Upper lobe of right lung (tissue), 1 donor: ENCODE measurements at regions not wholly inside any gene's neighbourhood (a gene's known extent, or its start where the extent isn't known, plus 50 kb on each side); places are given as distances from the start of the nearest gene placed in this dataset.
"Not testable (repeated sequence)": the region's sequence is repeated elsewhere in the genome, so short reads cannot be mapped to it uniquely, and the experiment has no call there.

Source experiments
- ATAC-seq: fragments of 200-7000 bp; cut with Tn5 transposase; one replicate; pipeline ENCODE4 v1.9.1; 2020; ENCODE audit warnings: mild to moderate bottlenecking, moderate library complexity
- DNase-seq: peaks from one replicate; pipeline ENCODE4 v3.0.0-alpha.2; 2020
- H3K27ac ChIP-seq: fragments of 200-600 bp; one replicate; pipeline ENCODE4 v1.8.0; 2022
- H3K27me3 ChIP-seq: fragments of 200-600 bp; one replicate; pipeline ENCODE4 v1.8.0; 2022; ENCODE audit warnings: mild to moderate bottlenecking
- H3K36me3 ChIP-seq: fragments of 200-600 bp; one replicate; pipeline ENCODE4 v1.8.0; 2022
- H3K4me1 ChIP-seq: fragments of 200-600 bp; one replicate; pipeline ENCODE4 v1.8.0; 2022
- H3K4me3 ChIP-seq: fragments of 200-600 bp; one replicate; pipeline ENCODE4 v1.8.0; 2022; ENCODE audit warnings: mild to moderate bottlenecking
- H3K9me3 ChIP-seq: fragments of 200-600 bp; one replicate; pipeline ENCODE4 v1.8.0; 2022
- intact Hi-C: fragments of 100-400 bp; cut with DNase I; formaldehyde crosslinking; loops from one replicate; pipeline ENCODE4 v1.11.0; 2022
- TF ChIP-seq, protein P1 (sequence below): fragments of 200-600 bp; IDR thresholded peaks from one replicate; pipeline ENCODE4 v1.8.0; 2022; ENCODE audit warnings: antibody characterized with exemption
- donor health status: DM: no; HTN: yes; CAD: no; lungs with severe emphysema.

- intact Hi-C loops = no loop called here
- TF ChIP-seq, protein P1, sequence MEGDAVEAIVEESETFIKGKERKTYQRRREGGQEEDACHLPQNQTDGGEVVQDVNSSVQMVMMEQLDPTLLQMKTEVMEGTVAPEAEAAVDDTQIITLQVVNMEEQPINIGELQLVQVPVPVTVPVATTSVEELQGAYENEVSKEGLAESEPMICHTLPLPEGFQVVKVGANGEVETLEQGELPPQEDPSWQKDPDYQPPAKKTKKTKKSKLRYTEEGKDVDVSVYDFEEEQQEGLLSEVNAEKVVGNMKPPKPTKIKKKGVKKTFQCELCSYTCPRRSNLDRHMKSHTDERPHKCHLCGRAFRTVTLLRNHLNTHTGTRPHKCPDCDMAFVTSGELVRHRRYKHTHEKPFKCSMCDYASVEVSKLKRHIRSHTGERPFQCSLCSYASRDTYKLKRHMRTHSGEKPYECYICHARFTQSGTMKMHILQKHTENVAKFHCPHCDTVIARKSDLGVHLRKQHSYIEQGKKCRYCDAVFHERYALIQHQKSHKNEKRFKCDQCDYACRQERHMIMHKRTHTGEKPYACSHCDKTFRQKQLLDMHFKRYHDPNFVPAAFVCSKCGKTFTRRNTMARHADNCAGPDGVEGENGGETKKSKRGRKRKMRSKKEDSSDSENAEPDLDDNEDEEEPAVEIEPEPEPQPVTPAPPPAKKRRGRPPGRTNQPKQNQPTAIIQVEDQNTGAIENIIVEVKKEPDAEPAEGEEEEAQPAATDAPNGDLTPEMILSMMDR = no peak
Observed at GRCh38 chr15:20272422-20273184, 269.0 kb downstream of the GOLGA6L6 start.

GRCh38 chr15:20271647-20272046 is 270.0 kb downstream of the GOLGA6L6 start:
- H3K9me3 ChIP-seq = no peaks in the 10 kb centered on the region
- intact Hi-C loops = no loop called here

More at GRCh38 chr15:20272422-20273184, 269.0 kb downstream of the GOLGA6L6 start:
- Histone ChIP-seq H3K27ac (no peak overlapping the region), H3K27me3 (peaks cover 6% of the 10 kb centered on the region), H3K4me3 (no peak overlapping the region), H3K9me3 (peaks cover 4% of the 10 kb centered on the region), H3K36me3 (no peaks in the 10 kb centered on the region), H3K4me1 (no peaks in the 10 kb centered on the region)
- DNase-seq (no peak), ATAC-seq (peak; percentile 18)

DNA sequence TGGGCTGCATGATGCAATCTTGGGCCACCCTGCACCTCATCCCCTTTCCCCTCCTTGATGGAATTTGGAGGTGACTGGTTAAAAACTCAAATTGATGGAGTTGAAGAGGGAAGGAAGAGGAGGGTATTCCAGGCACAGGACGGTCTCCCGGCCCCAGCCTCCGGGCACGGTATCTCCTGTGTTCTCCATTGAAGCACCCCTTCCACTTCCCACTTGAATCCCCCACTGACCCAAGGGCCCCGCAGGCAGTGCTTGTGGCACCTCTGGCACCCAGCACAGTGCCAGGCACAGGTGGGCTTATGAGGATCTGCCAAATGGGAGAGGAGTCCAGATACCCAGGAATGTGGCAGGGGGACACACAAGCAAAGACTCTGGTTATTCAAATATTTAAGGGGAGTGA is 271.6 kb downstream of the GOLGA6L6 start:
- H3K27me3 ChIP-seq, H3K36me3 ChIP-seq, DNase-seq, H3K27ac ChIP-seq, H3K4me3 ChIP-seq, H3K4me1 ChIP-seq, intact Hi-C loops, H3K9me3 ChIP-seq: not testable (repeated sequence)
- ATAC-seq = peak; percentile 27

More at GRCh38 chr15:20271647-20272046, 270.0 kb downstream of the GOLGA6L6 start:
- Histone ChIP-seq H3K4me3 (no peak overlapping the region), H3K27ac (no peak overlapping the region), H3K27me3 (peaks cover 6% of the 10 kb centered on the region), H3K36me3 (no peaks in the 10 kb centered on the region), H3K4me1 (no peaks in the 10 kb centered on the region)
- no peak for DNase-seq
- TF ChIP-seq, protein P1 = no peak
- peak; percentile 23 for ATAC-seq

- intact Hi-C loops, H3K36me3 ChIP-seq, H3K9me3 ChIP-seq, H3K4me3 ChIP-seq, H3K4me1 ChIP-seq, H3K27ac ChIP-seq, H3K27me3 ChIP-seq, ATAC-seq, DNase-seq: not testable (repeated sequence)
Observed at GRCh38 chr15:20267996-20268395, 273.6 kb downstream of the GOLGA6L6 start.

- H3K27ac ChIP-seq, H3K4me1 ChIP-seq, ATAC-seq, intact Hi-C loops, H3K4me3 ChIP-seq, H3K27me3 ChIP-seq, H3K9me3 ChIP-seq, H3K36me3 ChIP-seq, DNase-seq: not testable (repeated sequence)
Observed at GRCh38 chr15:20267051-20267730, 274.4 kb downstream of the GOLGA6L6 start.

DNA sequence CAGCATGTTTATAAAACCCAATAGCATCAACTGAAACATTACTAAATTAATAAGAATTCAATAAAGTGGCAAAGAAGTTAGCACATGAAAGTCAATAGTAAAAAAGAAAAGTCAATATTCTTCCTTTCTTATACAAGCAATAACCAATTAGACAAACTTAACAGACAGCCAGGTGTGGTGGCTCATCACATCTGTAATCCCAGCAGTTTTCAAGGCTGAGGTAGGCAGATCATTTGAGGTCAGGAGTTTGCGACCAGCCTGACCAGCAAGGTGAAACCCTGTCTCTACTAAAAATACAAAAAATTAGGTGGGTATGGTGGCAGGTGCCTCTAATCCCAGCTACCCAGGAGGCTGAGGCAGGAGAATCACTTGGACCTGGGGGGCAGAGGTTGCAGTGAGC is 275.9 kb downstream of the GOLGA6L6 start:
- intact Hi-C loops = not testable (repeated sequence)

GRCh38 chr15:20261321-20262280 is 280.0 kb downstream of the GOLGA6L6 start:
- H3K27me3 ChIP-seq, H3K4me3 ChIP-seq, H3K4me1 ChIP-seq, H3K27ac ChIP-seq, H3K36me3 ChIP-seq, intact Hi-C loops, DNase-seq, H3K9me3 ChIP-seq: not testable (repeated sequence)
- peak; percentile 35 for ATAC-seq

More for the DNA sequence above, 275.9 kb downstream of the GOLGA6L6 start:
- H3K27ac ChIP-seq, H3K27me3 ChIP-seq, H3K4me1 ChIP-seq, DNase-seq, ATAC-seq, H3K36me3 ChIP-seq, H3K9me3 ChIP-seq, H3K4me3 ChIP-seq: not testable (repeated sequence)

DNA sequence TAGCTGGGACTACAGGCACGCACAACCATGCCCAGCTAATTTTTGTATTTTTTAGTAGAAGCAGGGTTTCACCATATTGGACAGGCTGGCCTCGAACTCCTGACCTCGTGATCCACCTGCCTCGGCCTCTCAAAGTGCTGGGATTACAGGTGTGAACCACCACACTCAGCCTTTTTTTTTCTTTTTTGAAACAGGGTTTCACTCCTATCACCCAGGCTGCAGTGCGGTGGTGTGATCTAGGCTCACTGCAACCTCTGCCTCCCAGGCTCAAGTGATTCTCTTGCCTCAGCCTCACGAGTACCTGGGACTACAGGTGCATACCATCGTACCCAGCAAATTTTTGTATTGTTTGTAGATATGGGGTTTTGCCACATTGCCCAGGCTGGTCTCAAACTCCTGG is 280.9 kb downstream of the GOLGA6L6 start:
- ATAC-seq, intact Hi-C loops, H3K4me3 ChIP-seq, H3K4me1 ChIP-seq, DNase-seq, H3K27ac ChIP-seq, H3K36me3 ChIP-seq, H3K27me3 ChIP-seq, H3K9me3 ChIP-seq: not testable (repeated sequence)

DNA sequence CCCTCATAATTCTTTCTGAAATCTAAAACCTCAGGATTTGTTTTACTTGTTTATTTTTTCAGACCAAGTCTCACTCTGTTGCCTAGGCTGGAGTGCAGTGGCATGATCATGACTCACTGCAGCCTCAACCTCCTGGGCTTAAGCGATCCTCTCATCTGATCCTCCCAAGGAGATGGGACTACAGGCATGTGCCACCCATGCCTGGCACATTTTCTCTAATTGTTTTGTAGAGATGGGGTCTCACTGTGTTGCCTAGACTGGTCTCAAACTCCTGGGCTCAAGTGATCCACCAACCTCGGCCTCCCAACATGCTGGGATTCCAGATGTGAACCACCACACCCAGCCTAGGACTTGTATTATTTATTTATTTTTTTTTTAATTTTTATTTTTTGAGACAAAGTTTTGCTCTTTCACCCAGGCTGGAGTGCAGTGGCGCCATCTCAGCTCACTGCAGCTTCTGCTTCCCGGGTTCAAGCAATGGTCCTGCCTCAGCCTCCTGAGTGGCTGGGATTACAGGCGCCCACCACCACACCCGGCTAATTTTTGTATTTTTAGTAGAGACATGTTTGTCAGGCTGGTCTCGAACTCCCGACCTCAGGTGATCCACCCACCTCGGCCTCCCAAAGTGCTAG is 281.9 kb downstream of the GOLGA6L6 start:
- H3K4me1 ChIP-seq, intact Hi-C loops, DNase-seq, H3K4me3 ChIP-seq, H3K9me3 ChIP-seq, ATAC-seq, H3K36me3 ChIP-seq, H3K27me3 ChIP-seq, H3K27ac ChIP-seq: not testable (repeated sequence)

GRCh38 chr15:20256394-20256793 is 285.2 kb downstream of the GOLGA6L6 start:
- intact Hi-C loops = not testable (repeated sequence)

DNA sequence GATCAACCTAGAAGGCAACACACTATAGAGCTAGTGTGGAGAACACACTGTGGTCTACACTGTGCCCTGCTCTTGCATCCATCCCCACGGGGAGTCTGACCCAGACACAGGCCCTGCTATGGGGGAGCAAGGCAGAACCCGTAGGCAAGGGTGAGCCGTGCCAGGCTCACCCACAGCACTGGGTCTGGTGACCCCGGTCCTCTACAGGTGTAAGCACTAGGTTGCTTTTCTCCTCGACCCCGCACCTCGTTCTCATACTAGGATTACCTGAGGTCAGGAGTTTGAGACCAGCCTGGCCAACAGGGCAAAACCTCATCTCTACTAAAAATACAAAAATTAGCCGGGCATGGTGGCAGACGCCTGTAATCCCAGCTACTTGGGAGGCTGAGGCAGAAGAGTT is 286.0 kb downstream of the GOLGA6L6 start:
- intact Hi-C loops, H3K9me3 ChIP-seq: not testable (repeated sequence)
- ATAC-seq = peak; percentile 34

More at GRCh38 chr15:20256394-20256793, 285.2 kb downstream of the GOLGA6L6 start:
- H3K27me3 ChIP-seq, ATAC-seq, H3K4me3 ChIP-seq, H3K4me1 ChIP-seq, H3K9me3 ChIP-seq, H3K36me3 ChIP-seq, H3K27ac ChIP-seq, DNase-seq: not testable (repeated sequence)

More for the DNA sequence above, 286.0 kb downstream of the GOLGA6L6 start:
- not testable (repeated sequence) for H3K27me3 ChIP-seq, H3K36me3 ChIP-seq, H3K4me3 ChIP-seq, DNase-seq, H3K4me1 ChIP-seq, H3K27ac ChIP-seq
